ENCODE measurements at regions not wholly inside any gene's neighbourhood (a gene's known extent, or its start where the extent isn't known, plus 50 kb on each side); places are given as distances from the start of the nearest gene placed in this dataset.
"Not testable (repeated sequence)": the region's sequence is repeated elsewhere in the genome, so short reads cannot be mapped to it uniquely, and the experiment has no call there.

DNA sequence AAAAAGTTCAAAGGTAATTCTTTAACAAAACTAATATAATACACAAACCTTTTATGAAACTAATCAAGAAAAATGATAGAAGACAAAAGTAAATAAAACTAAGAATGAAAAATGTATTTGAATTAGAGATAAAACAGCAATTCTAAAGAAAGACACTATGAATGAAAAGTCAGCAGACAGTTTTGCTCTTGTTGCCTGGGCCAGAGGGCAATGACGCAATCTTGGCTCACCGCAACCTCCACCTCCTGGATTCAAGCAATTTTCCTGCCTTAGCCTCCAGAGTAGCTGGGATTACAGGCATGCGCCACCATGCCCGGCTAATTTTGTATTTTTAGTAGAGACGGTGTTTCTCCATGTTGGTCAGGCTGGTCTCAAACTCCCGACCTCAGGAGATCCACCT lies 959.8 kb downstream of the TTLL7 start:
- not testable (repeated sequence) for TF ChIP-seq POLR2AphosphoS5 (IDR thresholded peaks at IDR 0.05); EP300 (IDR thresholded peaks at IDR 0.05; ENCODE audit: low read depth)
- TF ChIP-seq, protein P1, sequence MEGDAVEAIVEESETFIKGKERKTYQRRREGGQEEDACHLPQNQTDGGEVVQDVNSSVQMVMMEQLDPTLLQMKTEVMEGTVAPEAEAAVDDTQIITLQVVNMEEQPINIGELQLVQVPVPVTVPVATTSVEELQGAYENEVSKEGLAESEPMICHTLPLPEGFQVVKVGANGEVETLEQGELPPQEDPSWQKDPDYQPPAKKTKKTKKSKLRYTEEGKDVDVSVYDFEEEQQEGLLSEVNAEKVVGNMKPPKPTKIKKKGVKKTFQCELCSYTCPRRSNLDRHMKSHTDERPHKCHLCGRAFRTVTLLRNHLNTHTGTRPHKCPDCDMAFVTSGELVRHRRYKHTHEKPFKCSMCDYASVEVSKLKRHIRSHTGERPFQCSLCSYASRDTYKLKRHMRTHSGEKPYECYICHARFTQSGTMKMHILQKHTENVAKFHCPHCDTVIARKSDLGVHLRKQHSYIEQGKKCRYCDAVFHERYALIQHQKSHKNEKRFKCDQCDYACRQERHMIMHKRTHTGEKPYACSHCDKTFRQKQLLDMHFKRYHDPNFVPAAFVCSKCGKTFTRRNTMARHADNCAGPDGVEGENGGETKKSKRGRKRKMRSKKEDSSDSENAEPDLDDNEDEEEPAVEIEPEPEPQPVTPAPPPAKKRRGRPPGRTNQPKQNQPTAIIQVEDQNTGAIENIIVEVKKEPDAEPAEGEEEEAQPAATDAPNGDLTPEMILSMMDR (IDR thresholded peaks at IDR 0.05): not testable (repeated sequence)
